ENCODE measurements at regions not wholly inside any gene's neighbourhood (a gene's known extent, or its start where the extent isn't known, plus 50 kb on each side); places are given as distances from the start of the nearest gene placed in this dataset.
A peak's percentile ranks its signal among the peaks of the same experiment; 100 is the strongest.

GRCh38 chr7:121510302-121510701, 114.2 kb upstream of the FAM3C start:
- no peaks in the 10 kb centered on the region for H3K4me1 ChIP-seq (ENCODE audit: low read length)
- H3K4me2 ChIP-seq (ENCODE audit: low read depth, low read length) = no peak overlapping the region
- no peak overlapping the region for H3K4me3 ChIP-seq (ENCODE audit: low read length)
- H2AFZ ChIP-seq (ENCODE audit: low read length) = no peak overlapping the region
- H3K36me3 ChIP-seq (replicated peaks; ENCODE audit: insufficient read depth, low read length) = no peaks in the 10 kb centered on the region
- TF ChIP-seq EZH2 (optimal IDR thresholded peaks at IDR 0.05; ENCODE audit: low read depth, low read length) (no peak), CTCF (IDR thresholded peaks at IDR 0.05; ENCODE audit: low read length) (peak; percentile 27; the same call in 1 of the 2 replicates)
- H3K79me2 ChIP-seq (ENCODE audit: low read length) = no peaks in the 10 kb centered on the region
- H4K20me1 ChIP-seq (ENCODE audit: insufficient read depth, low read length) = no peaks in the 10 kb centered on the region
- H3F3A ChIP-seq (ENCODE audit: insufficient read depth, low read length) = no peaks in the 10 kb centered on the region
- no peak for DNase-seq
- no peaks in the 10 kb centered on the region for H3K27me3 ChIP-seq (replicated peaks; ENCODE audit: insufficient read depth, low read length)
- H3K27ac ChIP-seq (ENCODE audit: low read length) = no peak overlapping the region
- no peaks in the 10 kb centered on the region for H3K9me3 ChIP-seq (replicated peaks; ENCODE audit: insufficient read depth, low read length)
- no peak overlapping the region for H3K9ac ChIP-seq (ENCODE audit: low read length)
- H3K9me2 ChIP-seq (replicated peaks; ENCODE audit: insufficient read depth, low read length) = no peaks in the 10 kb centered on the region

- Histone ChIP-seq H3K9me2 (replicated peaks; ENCODE audit: insufficient read depth, low read length) (no peaks in the 10 kb centered on the region), H3K27me3 (replicated peaks; ENCODE audit: insufficient read depth, low read length) (no peaks in the 10 kb centered on the region), H3F3A (ENCODE audit: insufficient read depth, low read length) (no peaks in the 10 kb centered on the region), H3K79me2 (ENCODE audit: low read length) (no peaks in the 10 kb centered on the region), H3K4me2 (ENCODE audit: low read depth, low read length) (no peak overlapping the region), H3K4me3 (ENCODE audit: low read length) (no peak overlapping the region), H2AFZ (ENCODE audit: low read length) (no peak overlapping the region), H3K36me3 (replicated peaks; ENCODE audit: insufficient read depth, low read length) (no peaks in the 10 kb centered on the region), H4K20me1 (ENCODE audit: insufficient read depth, low read length) (no peaks in the 10 kb centered on the region), H3K4me1 (ENCODE audit: low read length) (no peaks in the 10 kb centered on the region), H3K9me3 (replicated peaks; ENCODE audit: insufficient read depth, low read length) (no peaks in the 10 kb centered on the region), H3K27ac (ENCODE audit: low read length) (no peak overlapping the region), H3K9ac (ENCODE audit: low read length) (no peak overlapping the region)
- TF ChIP-seq EZH2 (optimal IDR thresholded peaks at IDR 0.05; ENCODE audit: low read depth, low read length) (no peak), CTCF (IDR thresholded peaks at IDR 0.05; ENCODE audit: low read length) (no peak), EZH2phosphoT487 (IDR thresholded peaks at IDR 0.05; ENCODE audit: low read length) (no peak)
- no peak for DNase-seq
Observed at GRCh38 chr7:121505540-121506182, 109.6 kb upstream of the FAM3C start.

GRCh38 chr7:121505021-121505420, 108.9 kb upstream of the FAM3C start:
- no peaks in the 10 kb centered on the region for H3K9me3 ChIP-seq (replicated peaks; ENCODE audit: insufficient read depth, low read length)

GRCh38 chr7:121504482-121504881, 108.4 kb upstream of the FAM3C start:
- H3K9ac ChIP-seq (ENCODE audit: low read length) = no peak overlapping the region
- H3K4me3 ChIP-seq (ENCODE audit: low read length) = no peak overlapping the region
- no peaks in the 10 kb centered on the region for H3K79me2 ChIP-seq (ENCODE audit: low read length)
- no peaks in the 10 kb centered on the region for H3K27me3 ChIP-seq (replicated peaks; ENCODE audit: insufficient read depth, low read length)
- no peaks in the 10 kb centered on the region for H3K9me2 ChIP-seq (replicated peaks; ENCODE audit: insufficient read depth, low read length)
- H4K20me1 ChIP-seq (ENCODE audit: insufficient read depth, low read length) = no peaks in the 10 kb centered on the region
- no peaks in the 10 kb centered on the region for H3K9me3 ChIP-seq (replicated peaks; ENCODE audit: insufficient read depth, low read length)
- no peaks in the 10 kb centered on the region for H3K4me1 ChIP-seq (ENCODE audit: low read length)
- no peaks in the 10 kb centered on the region for H3K36me3 ChIP-seq (replicated peaks; ENCODE audit: insufficient read depth, low read length)
- TF ChIP-seq EZH2phosphoT487 (IDR thresholded peaks at IDR 0.05; ENCODE audit: low read length) (no peak), EZH2 (optimal IDR thresholded peaks at IDR 0.05; ENCODE audit: low read depth, low read length) (no peak), CTCF (IDR thresholded peaks at IDR 0.05; ENCODE audit: low read length) (no peak)
- H3K4me2 ChIP-seq (ENCODE audit: low read depth, low read length) = no peak overlapping the region
- no peak overlapping the region for H2AFZ ChIP-seq (ENCODE audit: low read length)
- no peaks in the 10 kb centered on the region for H3F3A ChIP-seq (ENCODE audit: insufficient read depth, low read length)
- H3K27ac ChIP-seq (ENCODE audit: low read length) = no peak overlapping the region
- no peak for DNase-seq

More at GRCh38 chr7:121505021-121505420, 108.9 kb upstream of the FAM3C start:
- no peaks in the 10 kb centered on the region for H3K4me1 ChIP-seq (ENCODE audit: low read length)
- no peak for TF ChIP-seq EZH2 (optimal IDR thresholded peaks at IDR 0.05; ENCODE audit: low read depth, low read length)
- no peak for TF ChIP-seq EZH2phosphoT487 (IDR thresholded peaks at IDR 0.05; ENCODE audit: low read length)
- no peak overlapping the region for H3K9ac ChIP-seq (ENCODE audit: low read length)
- no peak overlapping the region for H2AFZ ChIP-seq (ENCODE audit: low read length)
- H3K4me3 ChIP-seq (ENCODE audit: low read length) = no peak overlapping the region
- H3K9me2 ChIP-seq (replicated peaks; ENCODE audit: insufficient read depth, low read length) = no peaks in the 10 kb centered on the region
- H3K27me3 ChIP-seq (replicated peaks; ENCODE audit: insufficient read depth, low read length) = no peaks in the 10 kb centered on the region
- no peaks in the 10 kb centered on the region for H3F3A ChIP-seq (ENCODE audit: insufficient read depth, low read length)
- H3K27ac ChIP-seq (ENCODE audit: low read length) = no peak overlapping the region
- DNase-seq = no peak
- H3K79me2 ChIP-seq (ENCODE audit: low read length) = no peaks in the 10 kb centered on the region
- no peaks in the 10 kb centered on the region for H4K20me1 ChIP-seq (ENCODE audit: insufficient read depth, low read length)
- H3K36me3 ChIP-seq (replicated peaks; ENCODE audit: insufficient read depth, low read length) = no peaks in the 10 kb centered on the region
- no peak overlapping the region for H3K4me2 ChIP-seq (ENCODE audit: low read depth, low read length)

Measured in MM.1S (cell line).